ENCODE measurements at regions not wholly inside any gene's neighbourhood (a gene's known extent, or its start where the extent isn't known, plus 50 kb on each side); places are given as distances from the start of the nearest gene placed in this dataset.

DNA sequence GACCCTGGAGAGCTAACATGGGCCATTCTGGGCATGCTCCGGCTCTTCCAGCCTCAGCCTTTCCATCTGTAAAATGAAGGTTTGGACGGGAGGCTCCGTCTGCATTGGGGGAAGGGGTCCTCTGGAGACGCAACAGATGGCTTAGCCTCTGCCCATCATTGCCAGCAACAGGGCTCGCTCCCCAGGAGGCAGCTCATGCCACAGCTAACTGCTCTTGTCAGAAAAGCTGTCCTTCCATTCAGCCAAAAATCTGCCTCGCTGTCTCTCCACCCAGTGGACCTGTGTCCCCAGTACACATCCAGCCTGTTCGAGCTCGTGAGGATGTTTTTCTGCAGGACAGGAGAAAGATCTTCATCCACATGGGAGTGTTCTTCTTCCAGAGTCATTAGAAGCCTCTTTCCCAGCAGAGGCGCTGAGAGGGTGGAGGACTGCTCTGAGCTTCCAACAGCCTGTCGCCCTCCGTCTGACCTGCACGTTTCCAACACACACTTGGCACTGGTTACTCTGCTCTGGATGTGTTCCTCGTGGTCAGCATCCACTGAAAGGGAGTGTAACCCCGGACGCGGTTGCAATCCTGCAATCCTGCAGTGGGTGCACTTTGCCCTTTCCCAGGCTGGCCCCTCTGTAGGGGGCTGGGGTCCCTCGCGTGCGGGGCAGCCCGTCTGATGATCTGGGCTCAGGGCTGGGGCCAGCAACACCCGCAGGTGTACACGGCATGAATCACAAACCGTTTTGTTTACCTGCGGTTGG lies 1340.9 kb downstream of the TBC1D22A start:
- DNase-seq (ENCODE audit: low read depth) = no peak

DNA sequence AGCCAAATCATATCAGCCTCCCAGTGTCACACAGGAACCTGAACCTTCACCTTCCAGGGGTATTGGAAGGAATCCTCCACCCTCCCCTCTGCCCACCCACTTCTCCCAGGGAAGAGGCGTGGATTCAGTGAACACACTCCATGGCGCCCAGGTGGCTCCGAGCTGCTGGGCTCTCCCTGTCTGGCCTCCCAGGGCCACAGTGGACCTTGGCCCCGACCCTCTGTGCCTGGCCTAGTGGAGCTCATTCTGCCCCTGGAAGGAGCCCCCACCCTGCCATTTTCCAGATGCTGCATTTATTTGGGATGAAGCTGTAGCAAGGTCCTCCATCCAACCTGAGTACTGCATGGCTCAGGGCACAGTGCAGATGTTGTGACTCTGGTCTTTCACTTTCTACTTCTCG lies 1340.1 kb downstream of the TBC1D22A start:
- DNase-seq (ENCODE audit: low read depth) = no peak

DNA sequence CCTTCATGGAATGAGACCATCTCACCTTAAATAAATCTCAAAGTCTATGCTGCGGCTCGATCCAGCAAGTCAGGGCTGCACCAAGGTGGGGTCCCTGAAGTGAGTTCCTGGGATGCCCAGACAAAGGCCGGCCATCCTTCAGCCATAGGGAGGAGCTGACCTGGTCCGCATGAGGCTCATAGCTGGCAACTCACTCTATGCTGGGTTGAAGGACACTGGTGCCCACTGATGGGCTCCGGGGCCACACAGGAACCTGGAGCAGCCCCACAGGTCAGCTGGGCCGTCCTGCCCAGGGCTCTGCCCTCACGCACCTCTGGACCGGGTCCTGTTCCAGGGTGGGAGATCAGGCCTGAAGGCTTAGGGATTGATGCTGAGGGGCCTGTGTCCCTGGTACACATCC lies 1339.3 kb downstream of the TBC1D22A start:
- DNase-seq (ENCODE audit: low read depth) = no peak

DNA sequence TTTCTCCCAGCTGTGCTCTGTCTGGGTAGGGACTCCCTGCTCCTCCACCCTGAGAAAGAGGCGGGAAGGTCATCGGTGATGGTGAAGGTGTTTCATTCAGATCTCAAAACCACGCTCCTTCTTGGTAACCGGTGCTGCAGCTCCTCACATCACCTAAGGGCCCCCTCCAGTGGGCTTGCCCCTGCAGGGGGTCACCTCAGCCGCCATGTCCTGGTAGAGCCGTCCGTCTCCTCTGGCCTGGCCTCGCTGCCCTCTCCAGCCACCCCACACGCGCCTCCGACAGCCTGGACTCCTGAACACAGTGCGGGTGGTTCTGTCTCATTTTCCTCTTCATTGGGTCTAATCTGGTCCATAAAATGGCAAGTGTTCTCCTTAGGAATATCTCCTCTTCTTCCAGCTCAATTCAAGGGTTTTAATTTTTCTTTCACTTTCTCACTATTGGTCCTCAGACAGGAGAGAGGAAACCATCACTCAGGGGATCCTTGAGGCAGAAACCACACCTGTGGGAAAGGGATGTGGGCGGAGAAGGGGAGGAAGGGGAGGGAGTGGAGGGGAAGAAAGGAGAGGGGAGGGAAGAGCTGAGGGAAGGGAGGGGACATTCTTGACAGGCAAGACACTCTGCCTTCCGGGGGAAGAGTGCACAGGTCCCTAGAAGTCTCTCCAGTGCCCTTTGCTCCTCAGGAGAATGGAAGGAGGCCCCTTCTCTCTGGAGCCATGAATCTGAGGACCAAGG lies 1338.4 kb downstream of the TBC1D22A start:
- no peak for DNase-seq (ENCODE audit: low read depth)

DNA sequence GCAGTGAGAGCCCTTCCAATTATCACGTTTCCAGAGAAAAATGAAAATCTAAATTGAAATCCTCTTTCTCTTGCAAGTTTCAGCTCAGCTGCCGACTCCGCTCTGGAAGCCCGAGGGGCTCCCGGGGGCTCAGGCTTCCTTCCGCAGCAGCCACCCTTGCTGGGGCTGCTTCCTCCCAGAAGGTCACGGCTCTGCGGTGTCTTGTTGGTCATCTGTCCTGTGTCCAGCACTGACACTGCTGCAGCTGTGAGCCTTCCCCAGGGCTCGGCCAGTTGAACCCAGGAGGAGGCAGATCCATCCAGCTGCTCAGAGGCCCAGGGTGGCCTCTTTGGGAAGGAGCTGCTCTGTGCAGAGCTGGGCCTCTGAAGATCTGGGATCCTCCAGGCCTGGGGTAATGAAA lies 1337.2 kb downstream of the TBC1D22A start:
- DNase-seq (ENCODE audit: low read depth) = no peak

DNA sequence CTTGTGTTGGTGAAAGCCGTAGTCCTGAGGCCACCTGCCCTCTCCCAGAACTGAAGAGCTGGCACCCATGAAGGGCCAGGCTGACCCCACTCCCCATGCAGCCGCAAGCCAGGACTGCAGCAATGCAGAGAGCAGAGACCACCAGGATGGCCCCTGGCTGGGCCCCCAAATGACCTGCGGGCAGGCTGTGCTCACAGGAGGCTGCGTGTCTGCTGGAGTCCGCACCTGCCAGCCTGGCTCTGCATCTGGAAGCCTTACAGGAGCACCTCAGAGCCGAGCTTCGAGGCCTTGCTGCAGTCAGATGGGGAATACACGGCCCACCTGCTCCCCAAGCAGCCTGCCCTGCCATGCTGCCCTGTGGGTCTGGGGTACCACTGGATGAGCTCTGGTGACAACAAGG lies 1336.8 kb downstream of the TBC1D22A start:
- DNase-seq (ENCODE audit: low read depth) = no peak

DNA sequence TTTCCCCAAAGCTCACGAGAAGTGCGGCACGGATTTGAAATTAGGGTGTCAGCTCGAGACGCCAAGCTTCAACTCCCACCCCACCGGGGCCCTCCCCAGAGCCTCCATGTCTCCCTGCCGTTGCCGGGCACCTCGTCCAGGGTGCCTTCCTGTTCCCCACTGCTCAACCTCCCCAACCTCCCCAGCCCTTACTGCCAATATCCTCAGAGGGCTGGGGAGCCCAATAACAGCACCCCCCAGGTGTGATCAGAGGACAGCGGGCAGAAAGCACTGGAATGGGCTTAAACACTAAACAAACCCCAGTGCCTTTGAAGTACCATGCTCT lies 1336.4 kb downstream of the TBC1D22A start:
- DNase-seq (ENCODE audit: low read depth) = no peak

DNA sequence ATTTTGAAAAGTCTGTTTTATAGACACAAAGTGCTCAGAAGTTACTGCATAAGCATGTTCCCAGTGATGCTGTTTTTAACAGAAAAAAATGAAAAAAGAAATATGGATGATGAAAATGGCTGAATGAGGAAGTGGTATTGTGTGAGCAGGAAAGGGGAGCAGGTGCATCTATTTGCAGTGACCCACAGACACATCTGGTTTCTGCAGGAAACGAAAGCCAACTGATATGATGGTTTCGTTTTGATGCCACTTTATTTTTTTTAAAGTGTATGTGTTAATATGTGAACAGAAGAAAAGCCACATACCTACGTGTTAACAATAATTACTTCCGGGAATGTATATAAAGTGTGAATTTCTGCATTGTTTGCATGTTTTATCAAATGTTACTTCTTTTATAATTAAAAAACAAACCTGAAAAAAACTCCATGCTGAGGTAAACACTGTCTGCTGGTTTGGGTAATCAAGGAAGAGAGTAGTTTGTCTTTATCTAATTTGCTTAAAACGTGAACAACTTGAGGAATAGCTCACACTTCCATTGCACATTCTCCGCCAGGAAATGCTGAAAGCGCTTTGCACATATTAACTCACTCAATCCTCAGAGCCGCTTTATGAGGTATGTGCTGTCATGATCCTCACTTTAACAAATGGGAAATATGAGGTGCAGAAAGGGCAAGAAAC lies 1335.9 kb downstream of the TBC1D22A start:
- DNase-seq (ENCODE audit: low read depth) = no peak

DNA sequence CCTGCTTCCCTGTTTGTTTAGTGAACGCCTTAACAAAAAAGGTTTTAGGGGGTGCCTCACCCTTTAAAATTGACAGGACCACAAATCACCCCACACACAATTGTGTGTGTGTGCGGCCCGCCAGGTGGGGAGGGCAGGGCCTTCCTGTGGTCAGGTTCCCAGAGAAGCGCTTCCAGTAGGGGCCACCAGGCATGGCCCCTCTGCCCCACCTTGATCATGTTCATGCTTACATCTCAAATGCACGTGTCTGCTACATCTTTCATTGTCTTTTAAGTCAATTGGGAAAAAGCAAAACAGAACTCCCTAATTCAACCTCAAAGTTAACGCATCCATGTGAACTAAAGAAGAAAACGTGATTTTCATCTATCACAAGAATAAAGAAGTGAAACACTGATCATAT lies 1335.3 kb downstream of the TBC1D22A start:
- no peak for DNase-seq (ENCODE audit: low read depth)

DNA sequence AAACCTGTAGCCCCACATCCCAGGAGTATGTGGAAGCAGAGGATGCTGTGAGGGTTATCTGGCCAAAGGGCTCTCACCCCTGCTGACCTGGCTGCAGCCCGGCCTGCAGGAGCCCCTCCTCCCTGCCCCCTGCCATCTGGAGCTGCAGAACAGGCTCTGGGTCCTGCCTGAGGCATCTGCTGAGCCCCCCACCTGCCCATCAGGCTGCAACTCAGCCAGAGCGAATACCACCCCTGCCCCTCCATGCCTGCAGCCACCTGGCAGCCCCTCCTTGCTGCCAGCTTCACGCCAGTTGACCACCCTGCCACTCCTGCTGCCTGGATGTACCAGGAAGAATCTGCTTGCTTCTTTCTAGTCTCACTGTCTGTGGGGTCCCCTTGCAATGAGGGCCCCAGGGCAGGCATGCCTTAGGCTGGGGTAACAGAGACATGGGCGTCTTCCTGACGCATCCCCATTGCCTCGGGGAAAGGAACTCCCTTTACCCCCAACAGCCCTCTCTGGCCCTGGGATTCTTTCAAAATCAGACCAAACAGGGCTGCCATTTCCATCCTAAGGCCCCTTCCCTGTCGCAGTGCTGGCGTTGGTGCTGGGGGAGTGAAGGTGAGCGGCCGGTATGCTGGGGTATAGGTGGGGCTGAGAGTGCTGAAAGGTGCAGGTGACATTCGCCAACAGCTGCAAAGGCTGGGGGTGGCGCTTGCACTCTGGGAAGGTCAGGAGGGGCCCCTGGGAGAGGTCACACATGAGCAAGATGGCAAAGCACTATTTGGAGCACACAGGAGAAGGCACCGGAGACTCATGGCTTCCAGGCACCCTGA lies 1334.6 kb downstream of the TBC1D22A start:
- DNase-seq (ENCODE audit: low read depth) = no peak

DNA sequence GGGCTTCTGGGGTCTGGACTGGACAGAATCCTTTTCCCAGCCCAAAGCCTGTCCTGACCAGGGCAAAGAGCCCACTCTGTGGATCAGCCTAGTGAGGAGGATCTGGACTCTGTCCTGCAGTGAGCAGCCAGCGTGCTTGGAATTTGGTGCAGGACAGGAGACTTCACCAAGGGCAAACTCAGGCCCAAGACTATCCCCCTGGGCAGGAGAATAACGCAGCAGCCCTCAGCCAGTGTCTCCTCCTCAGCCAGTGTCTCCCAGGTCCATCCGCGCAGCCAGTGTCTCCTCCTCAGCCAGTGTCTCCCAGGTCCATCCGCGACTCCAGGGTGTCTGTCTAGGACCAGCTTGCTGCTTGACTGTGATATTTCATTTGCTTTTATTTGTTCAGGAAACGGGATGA lies 1334.0 kb downstream of the TBC1D22A start:
- DNase-seq (ENCODE audit: low read depth) = no peak

DNA sequence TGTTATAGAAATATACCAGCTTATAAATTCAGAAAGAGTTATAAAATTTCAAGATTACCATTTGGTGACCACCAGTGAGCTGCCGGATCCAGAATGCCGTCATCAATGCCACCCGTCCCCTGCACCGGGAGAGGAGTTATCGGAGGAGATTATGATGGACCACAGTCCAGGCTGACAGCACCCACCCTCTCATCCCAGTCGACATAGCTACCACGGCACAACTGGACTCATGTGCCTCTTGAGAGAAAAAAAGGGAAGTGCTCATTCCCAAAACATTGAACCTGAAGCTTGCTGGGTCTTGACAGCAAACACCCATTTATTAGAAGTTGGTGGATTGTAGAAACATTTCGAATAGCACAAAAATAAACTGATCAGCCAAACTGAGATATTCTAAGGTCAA lies 1331.5 kb downstream of the TBC1D22A start:
- no peak for DNase-seq (ENCODE audit: low read depth)

DNA sequence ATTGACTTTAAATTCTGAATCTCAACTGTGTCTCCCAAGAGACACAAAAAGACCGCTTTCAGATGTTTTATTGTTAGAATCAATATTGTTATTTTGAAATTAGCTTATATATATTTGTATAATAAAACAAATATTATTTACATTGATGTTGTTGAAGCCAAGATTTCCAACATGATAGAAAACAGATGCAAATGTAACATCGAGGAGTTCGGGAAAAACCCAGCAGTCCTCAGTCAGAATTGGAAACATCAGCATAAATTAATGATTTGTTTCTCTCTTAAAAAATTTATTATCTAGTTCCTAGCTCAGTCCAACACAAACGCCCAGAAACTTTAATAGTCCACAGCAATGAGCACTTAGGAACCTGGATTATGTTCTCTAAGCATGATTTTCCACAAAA lies 1330.4 kb downstream of the TBC1D22A start:
- DNase-seq (ENCODE audit: low read depth) = no peak

DNA sequence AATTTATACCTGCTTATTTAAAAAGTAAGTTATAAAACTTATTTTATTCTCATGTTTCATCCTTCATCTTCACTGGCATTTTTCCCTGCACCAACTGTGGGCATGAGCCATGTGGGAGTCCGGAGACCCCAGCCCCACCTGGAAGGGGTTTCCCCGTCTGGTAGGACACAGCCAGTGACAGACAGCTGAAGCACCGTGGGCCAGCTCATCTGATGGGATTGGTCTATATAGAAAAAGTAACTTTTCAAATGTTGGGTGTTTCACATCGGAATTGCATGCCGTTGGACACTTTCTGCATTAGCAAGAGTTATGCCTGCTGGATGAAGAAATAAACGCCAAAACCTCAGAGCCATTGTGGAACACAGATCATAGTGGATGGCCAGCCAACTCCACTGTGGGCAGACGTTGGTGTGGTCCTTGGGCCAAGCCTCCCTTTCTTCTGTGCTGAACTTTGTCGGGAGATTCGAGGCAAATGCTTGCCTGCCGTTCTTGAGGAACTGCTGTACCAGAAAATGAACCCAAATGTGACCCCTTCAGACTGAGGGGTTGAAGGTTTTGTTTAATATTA lies 1329.3 kb downstream of the TBC1D22A start:
- no peak for DNase-seq (ENCODE audit: low read depth)

DNA sequence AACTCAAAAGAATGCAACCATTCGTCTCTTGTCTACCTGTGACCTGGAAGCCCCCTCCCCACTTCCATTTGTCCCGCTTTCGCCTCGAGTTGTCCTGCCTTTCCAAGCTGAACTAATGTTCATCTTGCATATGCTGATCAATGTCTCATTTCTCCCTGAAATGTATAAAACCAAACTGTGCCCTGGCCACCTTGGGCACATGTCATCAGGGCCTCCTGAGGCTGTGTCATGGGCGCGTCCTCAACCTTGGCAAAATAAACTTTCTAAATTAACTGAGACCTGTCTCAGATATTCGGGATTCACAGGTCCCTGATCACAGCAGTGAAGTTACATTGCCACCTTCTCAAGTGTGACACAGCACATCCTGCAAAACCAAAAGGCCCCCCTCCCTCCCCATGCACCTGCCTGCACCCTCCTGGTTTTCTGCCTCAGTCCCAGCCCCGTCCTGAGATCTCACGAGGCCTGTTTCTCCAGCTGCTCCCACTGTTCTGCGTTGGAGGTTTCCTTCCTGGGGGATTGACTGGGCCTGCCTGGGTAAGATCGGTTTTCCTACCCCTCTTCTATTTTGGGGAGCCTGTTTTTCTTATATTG lies 1328.7 kb downstream of the TBC1D22A start:
- DNase-seq (ENCODE audit: low read depth) = no peak

DNA sequence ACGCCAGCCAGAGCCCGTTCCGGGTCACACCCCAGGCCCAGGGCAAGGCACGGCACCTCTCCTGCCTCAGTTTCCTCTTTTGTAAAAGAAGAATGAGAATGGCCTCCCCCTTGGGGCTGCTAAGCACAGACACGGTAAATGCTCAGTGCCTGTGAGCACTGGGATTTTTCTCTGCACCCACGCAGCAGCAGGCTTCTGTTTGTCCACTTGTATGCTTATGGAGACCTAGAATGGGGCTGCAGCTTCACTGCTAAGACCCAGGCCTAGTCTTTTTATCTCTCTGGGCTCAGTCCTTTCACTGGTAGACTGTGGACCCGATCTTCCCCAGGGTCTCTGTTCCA lies 1327.9 kb downstream of the TBC1D22A start:
- no peak for DNase-seq (ENCODE audit: low read depth)

DNA sequence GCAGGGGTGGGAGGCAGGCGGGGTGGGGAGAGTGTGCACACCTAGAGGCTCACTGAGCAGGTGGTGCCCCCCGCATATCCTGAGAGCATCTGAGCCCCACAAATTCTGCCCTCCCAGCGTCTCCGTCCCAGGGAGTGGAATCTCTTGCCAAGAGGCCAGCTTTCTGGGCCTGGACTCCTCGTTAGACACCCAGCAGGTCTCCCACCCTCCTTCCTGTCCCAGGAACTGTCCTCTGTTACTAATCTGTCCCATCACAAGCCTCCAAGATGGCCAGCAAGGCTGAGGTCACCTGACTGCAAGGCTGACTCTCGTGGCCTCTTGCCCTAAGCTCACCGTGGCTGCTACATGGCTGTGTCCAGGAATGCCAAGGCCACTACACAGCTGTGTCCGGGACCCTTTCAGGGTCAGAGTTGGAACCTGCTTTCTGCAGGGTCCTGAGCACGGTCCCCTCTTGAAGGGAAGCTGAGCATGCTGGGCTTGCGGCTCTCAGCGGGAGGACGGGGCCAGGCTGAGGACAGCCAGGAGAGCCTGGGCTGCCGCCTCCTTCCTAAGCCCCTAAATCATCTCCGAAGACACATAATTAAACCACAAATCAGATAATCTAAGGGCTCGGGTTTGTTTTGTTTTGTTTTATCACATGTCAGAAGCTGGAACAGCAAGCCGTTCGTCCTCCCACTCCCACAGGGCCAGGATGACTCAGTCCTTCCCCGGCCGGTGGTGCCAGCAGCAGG lies 1327.3 kb downstream of the TBC1D22A start:
- peak; percentile 56 for DNase-seq (ENCODE audit: low read depth)

DNA sequence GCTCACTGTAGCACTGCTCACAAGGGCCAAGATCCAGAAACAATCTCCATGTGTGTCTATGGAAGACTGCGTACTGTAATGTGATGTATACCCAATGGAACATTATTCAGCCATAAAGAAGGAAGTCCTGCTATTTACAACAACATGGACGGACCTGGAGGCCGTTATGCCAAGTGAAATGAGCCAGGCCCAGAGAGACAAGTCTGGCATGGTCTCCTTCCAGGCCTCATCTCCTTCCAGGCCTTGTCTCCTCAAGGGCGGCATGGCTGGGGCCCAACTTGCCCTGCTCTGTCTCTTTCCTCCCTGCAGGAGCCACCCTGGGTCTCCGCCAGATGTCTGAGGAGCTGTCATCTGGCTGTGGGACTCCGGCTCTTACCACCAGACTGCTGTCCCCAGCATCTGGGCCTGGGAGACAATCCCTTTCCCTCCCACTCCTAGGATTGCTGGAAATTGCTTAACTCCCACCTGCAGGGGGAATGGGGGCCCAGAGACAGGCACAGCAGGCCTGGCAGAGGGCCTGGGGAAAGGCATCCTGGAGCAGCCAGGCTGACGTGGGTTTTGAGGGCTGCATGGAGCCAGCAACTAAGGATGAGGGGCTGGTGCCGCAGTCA lies 1326.6 kb downstream of the TBC1D22A start:
- DNase-seq (ENCODE audit: low read depth) = no peak

DNA sequence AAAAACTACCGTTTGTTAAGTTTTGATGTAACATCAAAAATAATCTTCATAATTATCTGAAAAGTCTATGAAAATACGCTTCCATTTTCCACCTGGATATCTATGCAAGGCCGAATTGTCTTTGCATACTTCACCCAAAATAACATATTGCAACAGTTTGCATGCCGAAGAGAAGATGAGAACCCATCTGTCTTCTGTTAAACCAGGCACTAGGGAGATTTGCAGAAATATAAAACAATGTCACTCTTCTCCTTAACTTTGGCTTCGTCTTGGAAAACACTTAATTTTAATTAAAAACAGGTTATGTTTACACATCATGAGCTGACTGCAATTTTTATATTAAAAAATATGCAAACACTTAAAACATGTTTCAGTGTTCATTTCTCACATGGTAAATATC lies 1325.8 kb downstream of the TBC1D22A start:
- no peak for DNase-seq (ENCODE audit: low read depth)
